GM19468 (cell line): ENCODE measurements at regions not wholly inside any gene's neighbourhood (a gene's known extent, or its start where the extent isn't known, plus 50 kb on each side); places are given as distances from the start of the nearest gene placed in this dataset.

ENCODE experiments used
- ATAC-seq: cut with Tn5 transposase; IDR thresholded peaks from one replicate; pipeline ENCODE4 v1.9.1; 2021; ENCODE audit warnings: mild to moderate bottlenecking, moderate library complexity, moderate number of reproducible peaks; ENCODE audit not compliant: unreplicated experiment; ENCODE audit errors: extremely low read depth

GRCh38 chr11:15711311-15711710 is 596.6 kb downstream of the INSC start:
- ATAC-seq, result no peak

DNA sequence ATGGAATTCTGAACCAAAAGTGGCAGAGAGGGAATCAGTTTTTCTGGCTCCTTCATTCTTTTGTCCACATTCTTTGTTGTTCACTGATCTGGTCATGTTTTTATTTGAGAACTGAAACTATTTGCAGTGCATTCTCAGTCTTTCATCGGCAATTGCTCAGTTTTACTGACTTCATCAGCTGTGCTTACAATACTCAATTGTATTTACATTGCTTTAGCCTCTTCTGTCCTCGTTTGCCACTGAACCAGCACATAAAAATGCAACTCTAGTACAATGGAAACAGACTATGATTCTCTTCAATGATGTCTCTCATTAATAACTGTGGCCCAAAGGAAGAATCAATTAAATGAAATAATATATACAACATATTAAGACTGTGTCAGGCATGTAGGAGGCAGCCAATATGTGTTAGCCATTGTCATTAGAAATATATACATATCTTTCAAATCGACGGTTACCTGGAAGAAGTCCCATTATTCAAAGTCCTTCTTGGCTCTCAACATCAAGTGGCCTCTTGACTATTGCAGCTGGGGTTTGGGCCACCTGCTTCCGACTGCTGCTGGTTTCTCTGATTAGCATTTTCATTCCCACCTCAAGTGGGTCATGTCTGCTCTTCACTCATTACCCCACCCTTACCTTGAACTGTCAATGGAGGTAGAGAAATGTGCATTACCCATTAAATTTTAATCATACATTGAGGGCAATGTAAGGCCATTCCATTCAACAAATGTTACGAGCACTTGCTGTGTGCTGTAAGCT is 600.1 kb downstream of the INSC start:
- ATAC-seq, result no peak

GRCh38 chr11:15716550-15716949 is 601.8 kb downstream of the INSC start:
- no peak for ATAC-seq

- no peak for ATAC-seq
These were observed 605.7 kb downstream of the INSC start for GRCh38 chr11:15720460-15720859.

DNA sequence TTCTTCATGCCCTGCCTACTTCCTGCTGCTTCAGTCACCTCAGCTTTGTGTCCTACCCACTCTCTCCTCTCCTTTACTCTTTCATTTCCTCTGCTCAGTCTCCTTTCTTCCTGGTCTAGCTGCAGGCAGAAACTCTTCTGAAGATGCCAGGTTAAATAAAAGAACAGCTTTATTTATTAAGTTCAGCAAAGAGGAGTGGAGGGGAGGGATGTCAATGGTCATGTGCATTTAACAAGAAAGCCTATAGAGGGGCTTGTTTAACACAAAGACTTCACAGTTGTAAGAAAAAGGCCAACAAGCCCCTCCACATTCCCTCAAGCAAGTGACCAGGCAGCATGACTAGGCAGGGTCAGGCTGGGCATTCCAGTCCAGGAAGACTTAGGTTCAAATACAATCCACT is 609.2 kb downstream of the INSC start:
- ATAC-seq, result no peak

GRCh38 chr11:15724601-15725000 is 609.9 kb downstream of the INSC start:
- ATAC-seq, result no peak

GRCh38 chr11:15725246-15725645 is 610.5 kb downstream of the INSC start:
- ATAC-seq, result no peak

DNA sequence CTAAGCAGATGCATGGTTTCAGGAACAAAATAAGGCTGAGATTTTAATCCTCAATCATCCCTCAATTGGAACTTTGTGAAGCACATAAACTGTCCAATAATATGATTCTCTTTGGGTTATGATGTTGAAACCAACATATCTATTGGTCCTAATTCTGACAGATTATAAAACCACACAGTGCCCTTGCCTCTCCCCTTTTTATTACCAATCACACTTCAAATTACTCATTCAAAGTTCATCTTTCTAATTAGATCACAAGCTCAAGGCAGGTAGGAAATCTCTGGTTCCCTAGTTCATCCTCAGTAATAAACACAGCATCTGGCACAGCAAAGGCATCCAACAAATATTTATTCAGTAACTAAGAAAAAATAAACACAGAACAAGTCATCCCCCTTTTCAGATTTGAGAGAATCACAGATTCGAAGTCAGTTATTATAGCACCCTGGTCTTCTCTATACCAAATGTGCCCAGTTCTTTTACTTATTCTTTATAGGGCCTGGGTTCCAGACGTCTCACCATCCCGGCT is 611.6 kb downstream of the INSC start:
- ATAC-seq, result no peak

DNA sequence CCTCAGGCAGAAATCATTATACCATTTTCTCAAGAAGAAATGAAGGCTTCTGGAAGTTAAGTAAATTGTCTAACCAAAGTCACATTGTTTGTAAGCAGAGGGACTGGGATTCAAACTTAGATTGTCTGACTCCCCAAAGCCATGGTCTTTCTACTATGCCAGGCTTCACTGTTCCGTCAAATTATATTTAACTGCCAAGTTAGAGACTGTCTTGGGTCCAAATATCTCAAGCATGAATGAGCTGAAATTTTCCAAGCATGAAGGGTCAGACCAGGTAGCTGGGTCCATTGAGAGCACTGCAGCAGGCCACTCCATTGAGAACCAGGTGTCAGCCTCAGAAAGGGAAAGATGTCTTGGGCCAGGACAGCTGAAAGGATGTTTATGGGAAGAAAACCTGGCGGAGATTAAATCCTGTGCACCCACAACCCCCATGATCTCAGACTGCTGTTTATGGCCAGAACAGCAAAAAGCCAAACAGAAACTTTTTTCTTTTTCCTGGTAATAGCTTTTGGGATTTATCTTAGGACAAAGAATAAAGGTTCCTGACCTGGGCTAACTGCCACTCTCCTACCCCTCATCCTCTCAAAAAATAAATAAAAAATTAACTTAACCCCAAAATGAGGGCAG is 612.3 kb downstream of the INSC start:
- ATAC-seq, result no peak

- ATAC-seq, result no peak
These were observed 612.8 kb downstream of the INSC start for GRCh38 chr11:15727520-15727914.

DNA sequence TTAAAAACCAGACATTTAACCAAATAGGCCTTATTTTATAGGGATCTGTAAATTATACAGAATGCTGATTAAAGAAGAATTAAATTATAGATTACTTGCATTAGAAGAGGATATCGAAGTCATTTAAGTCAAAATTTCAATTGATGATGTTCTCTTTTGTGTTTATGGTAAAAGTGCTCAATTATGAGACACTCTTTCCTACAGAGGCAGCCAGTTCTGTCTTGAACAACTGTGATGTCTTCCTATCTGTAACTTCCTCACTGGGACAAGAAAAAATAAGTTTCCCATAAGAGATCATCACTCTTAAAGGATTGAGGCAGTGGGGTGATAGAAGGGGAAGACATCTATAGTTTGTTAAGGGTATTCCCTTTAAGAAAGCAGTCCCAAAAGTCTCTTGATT is 613.5 kb downstream of the INSC start:
- ATAC-seq, result no peak

GRCh38 chr11:15730263-15730994 is 615.7 kb downstream of the INSC start:
- ATAC-seq, result no peak

DNA sequence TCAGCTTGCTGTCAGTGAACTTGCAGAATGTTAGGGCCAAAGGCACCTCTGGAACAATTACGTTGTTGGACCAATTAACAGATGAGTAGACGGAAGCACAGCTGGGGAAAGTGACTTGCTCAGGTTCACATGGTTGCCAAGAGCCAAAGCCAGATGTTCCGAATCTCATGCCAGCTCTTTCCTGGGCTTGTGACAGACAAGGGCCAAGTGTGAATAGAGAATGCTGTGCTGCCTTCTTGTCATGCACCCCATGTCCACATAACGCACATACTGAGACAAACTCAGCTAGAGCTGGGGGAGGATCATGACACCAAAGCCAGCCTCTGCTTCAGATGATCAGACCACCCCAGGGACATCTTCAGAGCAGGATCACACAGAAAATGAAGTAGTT is 616.3 kb downstream of the INSC start:
- ATAC-seq, result no peak

GRCh38 chr11:15735706-15736105 is 620.6 kb downstream of the SOX6 start:
- no peak for ATAC-seq

DNA sequence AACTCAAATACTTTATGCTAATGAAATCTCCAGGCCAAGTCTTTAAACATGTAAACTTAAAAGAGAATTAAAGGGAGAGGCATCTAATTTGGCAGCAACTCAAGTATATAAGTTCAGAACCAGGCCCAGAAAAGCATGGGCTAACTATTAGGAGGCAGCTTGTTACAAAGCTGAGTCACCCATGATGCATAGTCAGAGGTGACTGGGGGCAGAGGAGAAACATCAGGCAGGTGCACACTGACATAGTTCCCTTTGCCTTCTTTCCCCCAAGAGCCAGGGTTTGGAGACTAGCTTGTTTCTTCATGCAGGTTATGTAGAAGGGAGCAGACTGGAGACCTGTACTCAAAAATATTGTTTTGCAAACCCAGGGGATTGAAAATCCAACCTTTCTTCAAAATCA is 619.0 kb downstream of the SOX6 start:
- ATAC-seq, result no peak

DNA sequence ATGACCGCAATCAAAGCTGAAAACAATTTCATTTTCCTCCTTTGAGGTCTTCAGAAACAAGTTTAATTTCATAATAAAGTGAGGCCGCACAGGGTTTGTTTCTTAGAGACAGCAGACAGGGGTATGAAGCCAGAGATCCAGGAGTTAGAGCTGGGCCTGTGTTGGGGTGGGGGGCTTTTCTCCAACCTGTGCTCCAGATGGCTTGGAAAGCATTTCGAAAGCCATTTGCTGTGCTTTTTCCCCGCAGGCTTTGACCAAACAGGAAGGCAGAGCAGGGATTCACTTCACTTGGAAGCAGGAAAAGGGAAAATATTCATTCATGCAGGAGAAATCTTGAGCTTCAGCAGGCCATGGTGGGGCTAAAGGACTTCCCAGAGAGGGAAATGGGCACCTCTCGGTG is 617.4 kb downstream of the SOX6 start:
- ATAC-seq, result no peak

- ATAC-seq, result no peak
These were observed 613.5 kb downstream of the SOX6 start for GRCh38 chr11:15742626-15743519.

GRCh38 chr11:15744693-15745092 is 611.7 kb downstream of the SOX6 start:
- no peak for ATAC-seq

DNA sequence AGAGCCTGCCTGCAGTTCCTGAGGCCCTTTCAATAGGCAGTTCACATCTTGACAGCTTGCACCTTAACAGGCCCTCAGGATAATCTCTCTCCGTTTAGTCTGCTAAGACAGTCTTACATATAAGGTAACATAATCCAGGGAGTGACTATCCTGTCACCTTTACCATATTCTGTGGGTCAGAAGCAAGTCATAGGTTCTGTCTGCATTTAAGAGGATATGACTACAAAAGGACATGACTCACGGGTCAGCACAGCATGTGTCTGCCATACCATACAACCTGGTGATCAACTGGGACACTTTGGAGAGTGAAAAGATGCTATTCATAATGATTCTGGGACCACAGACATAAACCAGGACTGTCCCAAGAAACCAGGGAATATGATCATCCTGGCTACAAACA is 611.1 kb downstream of the SOX6 start:
- no peak for ATAC-seq

DNA sequence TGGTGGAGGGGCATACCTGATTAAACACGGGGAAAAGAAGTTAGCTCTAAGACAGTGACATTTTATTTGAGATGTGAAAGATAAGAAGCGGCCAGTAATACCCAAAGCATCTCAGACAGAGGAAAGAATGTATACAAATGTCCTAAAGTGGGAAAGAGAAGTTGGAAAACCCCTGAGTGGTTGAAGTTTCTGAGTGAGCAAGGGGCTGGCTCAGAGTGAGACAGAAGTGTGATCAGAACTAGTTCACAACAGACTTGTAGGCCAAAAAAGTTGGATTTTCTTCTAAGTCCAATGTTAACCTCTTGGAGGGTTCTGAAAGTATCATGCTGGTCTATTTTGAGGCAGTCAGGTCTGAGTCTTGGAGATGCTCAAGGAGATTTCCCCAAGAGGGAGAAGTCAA is 608.7 kb downstream of the SOX6 start:
- no peak for ATAC-seq
